Cardiac muscle cell (in vitro differentiated cells and primary cell): ENCODE measurements at regions not wholly inside any gene's neighbourhood (a gene's known extent, or its start where the extent isn't known, plus 50 kb on each side); places are given as distances from the start of the nearest gene placed in this dataset.

Experiments
- DNase-seq, 2 donors: peaks; one replicate each; pipeline versions ENCODE4 v3.0.0 to v3.0.0-alpha.2; 2010 to 2017; ENCODE audit warnings: low read depth in 1 of 2, low spot score in 1 of 2
- H3K27ac ChIP-seq: fragments of 200-600 bp; sonication (generic); 2 replicates; pipeline ENCODE4 v1.5.1; 2016
- H3K27me3 ChIP-seq: fragments of 200-600 bp; sonication (generic); 2 replicates; pipeline ENCODE4 v1.6.0; 2016; ENCODE audit warnings: control low read depth
- H3K36me3 ChIP-seq: fragments of 200-600 bp; sonication (generic); 2 replicates; pipeline ENCODE4 v1.5.1; 2016; ENCODE audit warnings: control low read depth
- H3K4me1 ChIP-seq: fragments of 200-600 bp; sonication (generic); 2 replicates; pipeline ENCODE4 v1.8.1; 2017; ENCODE audit warnings: low read depth, mild to moderate bottlenecking, mixed run types
- H3K4me3 ChIP-seq: fragments of 200-600 bp; sonication (generic); 2 replicates; pipeline ENCODE4 v1.5.1; 2016; ENCODE audit warnings: mild to moderate bottlenecking
- H3K9me3 ChIP-seq: fragments of 200-600 bp; sonication (generic); 2 replicates; pipeline ENCODE4 v1.5.1; 2017; ENCODE audit warnings: low read depth, mild to moderate bottlenecking, control low read depth
- TF ChIP-seq, protein P1 (sequence below): IDR thresholded peaks from 2 replicates; pipeline ENCODE4 v1.5.1; 2012; ENCODE audit warnings: low read depth, mild to moderate bottlenecking, low read length

DNA sequence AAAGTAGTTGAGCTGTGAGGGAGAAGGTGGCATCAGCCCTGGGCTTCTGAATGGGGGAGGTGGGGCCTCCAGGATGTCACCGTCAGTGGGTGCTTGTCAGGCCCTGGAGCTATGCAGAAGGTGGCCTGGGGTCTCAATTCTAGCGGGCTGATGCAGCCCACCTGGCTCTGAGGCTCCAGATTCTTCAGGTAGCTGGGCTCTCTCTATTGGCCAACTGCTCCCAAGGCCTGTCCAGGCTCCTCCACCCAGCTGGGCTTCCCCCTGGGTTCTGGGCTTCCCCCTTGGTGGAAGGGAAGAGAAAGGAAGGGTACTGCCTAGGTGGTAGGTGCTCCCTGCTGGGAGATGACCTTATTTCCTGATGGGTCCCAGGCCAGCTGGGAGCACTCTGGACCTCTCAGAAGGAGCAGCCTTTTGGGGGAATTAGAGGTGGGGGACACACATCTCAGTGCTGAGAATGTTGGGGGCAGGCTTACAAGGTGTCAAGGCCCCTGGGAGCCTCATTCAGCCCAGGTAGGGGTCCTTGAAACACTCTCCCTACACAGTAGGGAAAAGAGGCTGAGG is 1728.3 kb downstream of the TP53TG3F start:
- TF ChIP-seq, protein P1, sequence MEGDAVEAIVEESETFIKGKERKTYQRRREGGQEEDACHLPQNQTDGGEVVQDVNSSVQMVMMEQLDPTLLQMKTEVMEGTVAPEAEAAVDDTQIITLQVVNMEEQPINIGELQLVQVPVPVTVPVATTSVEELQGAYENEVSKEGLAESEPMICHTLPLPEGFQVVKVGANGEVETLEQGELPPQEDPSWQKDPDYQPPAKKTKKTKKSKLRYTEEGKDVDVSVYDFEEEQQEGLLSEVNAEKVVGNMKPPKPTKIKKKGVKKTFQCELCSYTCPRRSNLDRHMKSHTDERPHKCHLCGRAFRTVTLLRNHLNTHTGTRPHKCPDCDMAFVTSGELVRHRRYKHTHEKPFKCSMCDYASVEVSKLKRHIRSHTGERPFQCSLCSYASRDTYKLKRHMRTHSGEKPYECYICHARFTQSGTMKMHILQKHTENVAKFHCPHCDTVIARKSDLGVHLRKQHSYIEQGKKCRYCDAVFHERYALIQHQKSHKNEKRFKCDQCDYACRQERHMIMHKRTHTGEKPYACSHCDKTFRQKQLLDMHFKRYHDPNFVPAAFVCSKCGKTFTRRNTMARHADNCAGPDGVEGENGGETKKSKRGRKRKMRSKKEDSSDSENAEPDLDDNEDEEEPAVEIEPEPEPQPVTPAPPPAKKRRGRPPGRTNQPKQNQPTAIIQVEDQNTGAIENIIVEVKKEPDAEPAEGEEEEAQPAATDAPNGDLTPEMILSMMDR, result no peak
- H3K36me3 ChIP-seq, result no peaks in the 10 kb centered on the region
- no peaks in the 10 kb centered on the region for H3K4me1 ChIP-seq
- H3K4me3 ChIP-seq, result no peak overlapping the region
- peaks cover 4% of the 10 kb centered on the region for H3K9me3 ChIP-seq
- no peak overlapping the region for H3K27ac ChIP-seq
- no peaks in the 10 kb centered on the region for H3K27me3 ChIP-seq
- no peak for DNase-seq

DNA sequence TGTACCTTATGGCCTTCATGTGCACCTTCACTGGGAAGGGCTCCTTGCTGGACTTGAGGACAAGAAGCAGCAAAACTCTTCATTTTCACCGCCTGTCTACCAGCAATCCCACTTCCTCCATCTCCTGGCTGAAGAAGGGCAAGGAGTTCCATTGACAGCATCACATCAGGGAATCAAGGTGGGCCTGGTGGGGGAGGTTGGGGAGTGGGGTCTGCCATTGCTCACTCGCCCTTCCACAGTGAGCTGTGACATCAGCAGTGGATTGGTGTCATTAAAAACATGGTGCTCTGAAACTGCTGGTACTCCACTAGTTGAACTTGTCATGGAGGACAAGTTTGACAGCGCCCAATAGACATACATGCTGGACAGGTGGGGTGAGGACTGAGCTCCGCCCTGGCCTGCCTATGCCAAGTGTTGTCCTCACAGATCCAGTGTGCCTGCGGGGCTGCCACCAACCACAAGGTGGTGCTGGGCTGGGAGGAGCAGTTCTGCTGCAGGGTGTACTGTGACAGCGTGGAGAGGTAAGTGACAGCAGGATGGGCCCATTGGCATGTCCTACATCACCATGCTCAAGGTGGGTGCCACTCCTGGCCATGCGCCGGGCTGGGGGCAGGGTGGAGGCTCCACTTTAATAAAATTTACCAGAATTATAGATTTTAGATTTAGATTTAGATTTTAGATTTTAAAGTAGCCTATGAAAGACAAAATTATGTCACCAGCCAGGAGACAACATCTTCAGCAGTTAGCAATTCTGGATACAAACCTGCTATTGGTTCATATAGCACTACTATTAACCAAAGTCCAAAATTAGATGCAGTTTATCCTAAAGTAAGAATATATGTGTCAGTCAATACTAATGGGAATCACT is 1729.1 kb downstream of the TP53TG3F start:
- H3K9me3 ChIP-seq, result peaks cover 4% of the 10 kb centered on the region
- H3K36me3 ChIP-seq, result no peaks in the 10 kb centered on the region
- no peak overlapping the region for H3K27ac ChIP-seq
- no peaks in the 10 kb centered on the region for H3K4me1 ChIP-seq
- TF ChIP-seq, protein P1, result no peak
- H3K4me3 ChIP-seq, result no peak overlapping the region
- no peak for DNase-seq
- no peaks in the 10 kb centered on the region for H3K27me3 ChIP-seq

DNA sequence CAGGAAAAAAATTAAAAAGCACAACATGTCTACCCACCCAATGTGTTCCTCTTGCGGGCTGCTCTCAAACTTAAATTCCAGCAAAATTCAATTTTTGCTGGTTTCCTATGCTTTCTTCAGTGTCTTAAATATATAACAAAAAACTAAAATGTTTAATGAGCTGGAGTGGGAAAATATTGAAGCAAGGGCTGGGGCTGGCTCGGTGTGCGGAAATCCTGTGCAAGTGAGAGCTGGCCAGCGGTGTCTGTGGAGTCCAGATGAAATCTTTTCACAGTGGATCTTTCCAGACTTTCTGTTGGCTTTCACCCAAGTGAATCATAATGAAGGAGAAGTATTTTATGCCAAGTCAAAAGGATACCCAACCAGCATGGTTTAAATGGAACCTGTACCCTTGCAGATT is 1733.6 kb downstream of the TP53TG3F start:
- Histone ChIP-seq H3K27me3 (no peaks in the 10 kb centered on the region), H3K36me3 (no peaks in the 10 kb centered on the region), H3K4me1 (no peaks in the 10 kb centered on the region), H3K9me3 (peaks cover 4% of the 10 kb centered on the region), H3K4me3 (no peak overlapping the region), H3K27ac (no peak overlapping the region)
- DNase-seq, result no peak
- TF ChIP-seq, protein P1, result no peak

DNA sequence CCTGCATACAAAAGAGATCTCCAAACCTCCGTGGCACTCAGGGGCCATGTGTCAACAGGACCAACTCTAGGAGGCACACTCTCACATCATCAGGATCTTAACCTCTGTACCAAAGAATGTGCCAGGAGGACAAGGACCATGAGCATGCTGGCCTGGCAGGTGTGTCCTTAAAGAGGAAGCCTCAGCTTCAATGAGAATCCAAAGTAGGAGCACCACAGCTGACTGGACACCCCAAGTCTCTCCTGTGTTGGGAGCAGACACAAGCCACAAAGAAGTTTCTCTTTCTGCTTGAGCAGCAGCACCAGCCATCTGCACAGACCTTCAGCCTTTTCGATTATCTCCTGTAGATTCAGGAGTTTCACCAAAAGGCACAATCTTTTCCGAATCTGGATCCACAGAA is 1734.5 kb downstream of the TP53TG3F start:
- Histone ChIP-seq H3K4me3 (no peak overlapping the region), H3K27ac (no peak overlapping the region), H3K27me3 (no peaks in the 10 kb centered on the region), H3K9me3 (peaks cover 2% of the 10 kb centered on the region), H3K4me1 (no peaks in the 10 kb centered on the region), H3K36me3 (no peaks in the 10 kb centered on the region)
- TF ChIP-seq, protein P1, result no peak
- no peak for DNase-seq

DNA sequence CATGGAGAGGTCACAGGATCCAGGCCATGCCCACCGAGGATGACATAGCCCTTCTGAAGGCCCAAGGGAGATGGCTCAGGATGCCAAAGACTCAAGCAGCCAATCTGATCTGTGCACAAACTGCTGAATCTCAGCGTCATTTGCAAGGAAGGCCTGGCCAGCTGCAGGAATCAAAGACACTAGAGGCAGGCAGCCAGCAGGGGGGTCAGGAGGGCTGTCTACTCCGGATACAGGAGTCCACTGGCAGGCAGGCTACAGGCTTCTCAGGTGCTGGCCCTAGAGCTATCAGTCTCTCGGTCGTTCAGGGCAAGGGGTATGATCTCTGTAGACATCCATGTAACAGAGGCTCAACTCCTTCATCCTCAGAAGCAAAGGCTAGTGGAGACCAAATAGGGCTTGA is 1735.3 kb downstream of the TP53TG3F start:
- Histone ChIP-seq H3K9me3 (no peaks in the 10 kb centered on the region), H3K27ac (no peak overlapping the region), H3K4me3 (no peak overlapping the region), H3K36me3 (no peaks in the 10 kb centered on the region), H3K4me1 (no peaks in the 10 kb centered on the region), H3K27me3 (no peaks in the 10 kb centered on the region)
- no peak for DNase-seq
- TF ChIP-seq, protein P1, result no peak
